HG03469 (cell line): ENCODE measurements at regions not wholly inside any gene's neighbourhood (a gene's known extent, or its start where the extent isn't known, plus 50 kb on each side); places are given as distances from the start of the nearest gene placed in this dataset.

ENCODE experiments used
- ATAC-seq: cut with Tn5 transposase; IDR thresholded peaks from one replicate; pipeline ENCODE4 v1.9.1; 2021; ENCODE audit warnings: mild to moderate bottlenecking, moderate library complexity, moderate number of reproducible peaks; ENCODE audit not compliant: unreplicated experiment

- no peak for ATAC-seq
These were observed 667.2 kb downstream of the BRD1 start for GRCh38 chr22:49160261-49161001.

- no peak for ATAC-seq
These were observed 668.0 kb downstream of the BRD1 start for GRCh38 chr22:49159711-49160110.

GRCh38 chr22:49158741-49159564 is 668.7 kb downstream of the BRD1 start:
- ATAC-seq, result no peak

- no peak for ATAC-seq
These were observed 669.9 kb downstream of the BRD1 start for GRCh38 chr22:49157529-49158339.

GRCh38 chr22:49156662-49157285 is 670.9 kb downstream of the BRD1 start:
- ATAC-seq, result no peak

- no peak for ATAC-seq
These were observed 671.7 kb downstream of the BRD1 start for GRCh38 chr22:49155770-49156580.

- ATAC-seq, result no peak
These were observed 672.5 kb downstream of the BRD1 start for GRCh38 chr22:49155039-49155769.

GRCh38 chr22:49154433-49154832 is 673.2 kb downstream of the BRD1 start:
- no peak for ATAC-seq

- ATAC-seq, result no peak
These were observed 673.8 kb downstream of the BRD1 start for GRCh38 chr22:49153921-49154320.

GRCh38 chr22:49152939-49153770 is 674.5 kb downstream of the BRD1 start:
- no peak for ATAC-seq

- ATAC-seq, result no peak
These were observed 675.3 kb downstream of the BRD1 start for GRCh38 chr22:49152127-49152938.

- ATAC-seq, result no peak
These were observed 676.2 kb downstream of the BRD1 start for GRCh38 chr22:49151256-49152126.

- ATAC-seq, result no peak
These were observed 676.9 kb downstream of the BRD1 start for GRCh38 chr22:49150801-49151221.

GRCh38 chr22:49149721-49150608 is 677.7 kb downstream of the BRD1 start:
- ATAC-seq, result no peak

GRCh38 chr22:49148895-49149418 is 678.7 kb downstream of the BRD1 start:
- ATAC-seq, result no peak
